HEK293T (cell line): ENCODE measurements at regions not wholly inside any gene's neighbourhood (a gene's known extent, or its start where the extent isn't known, plus 50 kb on each side); places are given as distances from the start of the nearest gene placed in this dataset.

Experiments
- ELF4 ChIP-seq: fragments of 450-650 bp; IDR thresholded peaks from 2 replicates; pipeline ENCODE4 v1.6.1; 2017; ENCODE audit warnings: antibody characterized with exemption
- FOXA1 ChIP-seq: fragments of 450-650 bp; IDR thresholded peaks from 2 replicates; pipeline ENCODE4 v1.6.1; 2016; ENCODE audit warnings: mild to moderate bottlenecking
- FOXK2 ChIP-seq: fragments of 450-650 bp; IDR thresholded peaks from 2 replicates; pipeline ENCODE4 v1.6.1; 2016; ENCODE audit warnings: mild to moderate bottlenecking
- FOXM1 ChIP-seq: fragments of 450-650 bp; IDR thresholded peaks from 2 replicates; pipeline ENCODE4 v1.6.1; 2017; ENCODE audit warnings: mild to moderate bottlenecking, borderline replicate concordance
- HDGF ChIP-seq: fragments of 450-650 bp; IDR thresholded peaks from 2 replicates; pipeline ENCODE4 v1.6.1; 2017; ENCODE audit warnings: antibody characterized with exemption, borderline replicate concordance
- LEF1 ChIP-seq: fragments of 450-650 bp; IDR thresholded peaks from 2 replicates; pipeline ENCODE4 v1.6.1; 2017; ENCODE audit warnings: mild to moderate bottlenecking, borderline replicate concordance
- PKNOX1 ChIP-seq: fragments of 450-650 bp; IDR thresholded peaks from 2 replicates; pipeline ENCODE4 v1.6.1; 2016
- SP1 ChIP-seq: fragments of 450-650 bp; IDR thresholded peaks from 2 replicates; pipeline ENCODE4 v1.6.1; 2017
- TARDBP ChIP-seq: fragments of 450-650 bp; IDR thresholded peaks from 2 replicates; pipeline ENCODE4 v1.6.1; 2016
- ZNF384 ChIP-seq: fragments of 450-650 bp; IDR thresholded peaks from 2 replicates; pipeline ENCODE4 v1.6.1; 2016

GRCh38 chr16:50496990-50497389, 51.2 kb upstream of the NKD1 start:
- TF ChIP-seq HDGF: no peak
- TF ChIP-seq PKNOX1: no peak
- no peak for TF ChIP-seq SP1
- TF ChIP-seq TARDBP: no peak
- TF ChIP-seq FOXM1: no peak
- TF ChIP-seq FOXA1: no peak
- no peak for TF ChIP-seq FOXK2
- TF ChIP-seq ZNF384: no peak
- TF ChIP-seq LEF1: no peak
- no peak for TF ChIP-seq ELF4
